GM12878 (cell line): ENCODE measurements at regions not wholly inside any gene's neighbourhood (a gene's known extent, or its start where the extent isn't known, plus 50 kb on each side); places are given as distances from the start of the nearest gene placed in this dataset.

Experiments
- ATAC-seq: fragments of 200-7000 bp; cut with Tn5 transposase; 3 replicates; pipeline ENCODE4 v1.9.1; 2020; ENCODE audit warnings: mild to moderate bottlenecking, moderate library complexity
- BruUV-seq: library from RNA; stranded (reverse); fragments of 400-500 nt; replicated peaks from 2 replicates; lab custom pipeline; 2021; lab: Mats Ljungman, UMichigan
- CTCF ChIA-PET: fragments of 300-600 bp; sonication (Branson Sonifier 250); formaldehyde crosslinking; extraction: SDS; loops from one replicate; lab custom pipeline; 2021; ENCODE audit warnings: inconsistent platforms; lab: Yijun Ruan, JAX
- POLR2A ChIA-PET: fragments of 350-600 bp; formaldehyde crosslinking; extraction: SDS; loops from one replicate; lab custom pipeline; 2021; ENCODE audit warnings: inconsistent platforms; lab: Charles Lee
- RAD21 ChIA-PET: fragments of 300-600 bp; sonication (Branson Sonifier 250); formaldehyde crosslinking; loops from one replicate; lab custom pipeline; 2023; ENCODE audit warnings: antibody characterized with exemption; ENCODE audit not compliant: unreplicated experiment; lab: Charles Lee
- SMC1A ChIA-PET: fragments of 300-600 bp; sonication (Branson Sonifier 250); formaldehyde crosslinking; loops from one replicate; lab custom pipeline; 2023; ENCODE audit not compliant: unreplicated experiment, uncharacterized antibody; lab: Charles Lee
- DNase-seq: peaks from one replicate; pipeline ENCODE4 v3.0.0-alpha.2; 2011; ENCODE audit warnings: low read depth, low spot score
- FAIRE-seq: peaks from 3 replicates; lab custom pipeline; 2011; peaks lifted over from hg19 to GRCh38; lab: Jason Lieb, UNC
- H2AFZ ChIP-seq: 2 replicates; pipeline ENCODE4 v1.6.0; 2011; ENCODE audit warnings: low read depth, low read length, control low read depth; ENCODE audit not compliant: control insufficient read depth
- H3K27ac ChIP-seq: 2 replicates; pipeline ENCODE4 v1.5.1; 2011; ENCODE audit warnings: control low read depth; ENCODE audit not compliant: control insufficient read depth, insufficient read depth
- H3K27me3 ChIP-seq, 2 experiments: replicated peaks in 1 of 2; 2 replicates each; pipeline versions ENCODE4 v1.6.0 to v1.6.1; 2011; ENCODE audit warnings: low read length in 1 of 2; ENCODE audit not compliant: control insufficient read depth in 2 of 2, insufficient read depth in 2 of 2
- H3K36me3 ChIP-seq, 2 experiments: 2 replicates each; pipeline ENCODE4 v1.5.1; 2011; ENCODE audit warnings: low read length in 1 of 2; ENCODE audit not compliant: control insufficient read depth in 2 of 2, insufficient read depth in 2 of 2
- H3K4me1 ChIP-seq: 2 replicates; pipeline ENCODE4 v1.6.1; 2011; ENCODE audit warnings: mild to moderate bottlenecking, low read length, moderate library complexity, mixed read lengths; ENCODE audit not compliant: control insufficient read depth, insufficient read depth
- H3K4me2 ChIP-seq: 2 replicates; pipeline ENCODE4 v1.6.0; 2011; ENCODE audit warnings: control low read depth; ENCODE audit not compliant: control insufficient read depth, insufficient read depth
- H3K4me3 ChIP-seq: fragments of 200-600 bp; sonication (generic); 2 replicates; pipeline ENCODE4 v1.5.1; 2016
- H3K79me2 ChIP-seq: 2 replicates; pipeline ENCODE4 v1.6.0; 2011; ENCODE audit warnings: low read length; ENCODE audit not compliant: control insufficient read depth, insufficient read depth
- H3K9ac ChIP-seq: 2 replicates; pipeline ENCODE4 v1.8.0; 2011; ENCODE audit warnings: low read length, control low read depth, mixed read lengths; ENCODE audit not compliant: control insufficient read depth, insufficient read depth
- H3K9me3 ChIP-seq: replicated peaks from 3 replicates; pipeline ENCODE4 v1.5.1; 2011; ENCODE audit warnings: mild to moderate bottlenecking, low read length; ENCODE audit not compliant: control insufficient read depth, insufficient read depth
- H4K20me1 ChIP-seq: 2 replicates; pipeline ENCODE4 v1.6.0; 2011; ENCODE audit not compliant: control insufficient read depth, insufficient read depth
- BRCA1 ChIP-seq: IDR thresholded peaks from 2 replicates; pipeline ENCODE4 v1.6.1; 2011; ENCODE audit warnings: low read depth, low read length, improper control_type of control experiment
- CREM ChIP-seq: IDR thresholded peaks from 2 replicates; pipeline ENCODE4 v1.6.1; 2014; ENCODE audit warnings: antibody characterized with exemption, low read depth
- FOXM1 ChIP-seq: IDR thresholded peaks from 2 replicates; pipeline ENCODE4 v1.6.1; 2012; ENCODE audit warnings: low read depth, mild to moderate bottlenecking, inconsistent platforms, low read length, moderate library complexity
- HDGF ChIP-seq: fragments of 450-650 bp; IDR thresholded peaks from 2 replicates; pipeline ENCODE4 v1.6.1; 2016; ENCODE audit warnings: antibody characterized with exemption
- JUNB ChIP-seq: IDR thresholded peaks from 2 replicates; pipeline ENCODE4 v1.6.1; 2016; ENCODE audit warnings: antibody characterized with exemption, mild to moderate bottlenecking
- KAT2A ChIP-seq: conservative IDR thresholded peaks from 2 replicates; pipeline ENCODE4 v1.6.1; 2011; ENCODE audit warnings: low read depth, low read length; ENCODE audit not compliant: control insufficient read depth
- MTA3 ChIP-seq: IDR thresholded peaks from 2 replicates; pipeline ENCODE4 v1.6.1; 2012; ENCODE audit warnings: low read length, inconsistent platforms, borderline replicate concordance
- NR2C2 ChIP-seq: IDR thresholded peaks from 2 replicates; pipeline ENCODE4 v1.6.1; 2011; ENCODE audit warnings: borderline replicate concordance, low read depth; ENCODE audit not compliant: control insufficient read depth, insufficient read length
- PAX5 ChIP-seq: IDR thresholded peaks from 2 replicates; pipeline ENCODE4 v1.6.1; 2011; ENCODE audit warnings: low read depth, low read length, borderline replicate concordance
- RCOR1 ChIP-seq: conservative IDR thresholded peaks from 2 replicates; pipeline ENCODE4 v1.6.1; 2012; ENCODE audit warnings: low read depth, low read length, improper control_type of control experiment
- RELA ChIP-seq: fragments of 450-650 bp; IDR thresholded peaks from 2 replicates; pipeline ENCODE4 v1.8.0; 2014; ENCODE audit warnings: borderline replicate concordance; ENCODE audit not compliant: partially characterized antibody
- RUNX3 ChIP-seq: IDR thresholded peaks from 2 replicates; pipeline ENCODE4 v1.6.1; 2012; ENCODE audit warnings: low read length, inconsistent platforms
- STAT1 ChIP-seq: fragments of 450-650 bp; conservative IDR thresholded peaks from 2 replicates; pipeline ENCODE4 v1.6.1; 2014; ENCODE audit warnings: antibody characterized with exemption, mild to moderate bottlenecking
- TARDBP ChIP-seq: IDR thresholded peaks from 2 replicates; pipeline ENCODE4 v1.6.1; 2016; ENCODE audit warnings: borderline replicate concordance
- YBX1 ChIP-seq: fragments of 450-650 bp; IDR thresholded peaks from 2 replicates; pipeline ENCODE4 v1.6.1; 2016; ENCODE audit warnings: antibody characterized with exemption
- WGBS: methylation state at CpG from one replicate; pipeline ENCODE4 v1.1.6; 2016; ENCODE audit warnings: low lambda C conversion rate; ENCODE audit not compliant: insufficient replicate concordance, insufficient coverage; ENCODE audit errors: missing lambda C conversion rate; 5-methylcytosine and 5-hydroxymethylcytosine counted together
- in situ Hi-C: fragments of 300-500 bp; cut with MboI; formaldehyde crosslinking; loops from 9 replicates; pipeline ENCODE4 v1.14.3; 2018; ENCODE audit warnings: mixed read lengths
- intact Hi-C: fragments of 100-400 bp; cut with micrococcal nuclease; formaldehyde crosslinking; loops from one replicate; pipeline ENCODE4 v1.14.2; 2022; ENCODE audit not compliant: unreplicated experiment
- TF ChIP-seq, protein P1 (sequence below): IDR thresholded peaks from 2 replicates; pipeline ENCODE4 v1.6.1; 2012; ENCODE audit warnings: improper control_type of control experiment, low read depth, low read length; ENCODE audit not compliant: insufficient replicate concordance

DNA sequence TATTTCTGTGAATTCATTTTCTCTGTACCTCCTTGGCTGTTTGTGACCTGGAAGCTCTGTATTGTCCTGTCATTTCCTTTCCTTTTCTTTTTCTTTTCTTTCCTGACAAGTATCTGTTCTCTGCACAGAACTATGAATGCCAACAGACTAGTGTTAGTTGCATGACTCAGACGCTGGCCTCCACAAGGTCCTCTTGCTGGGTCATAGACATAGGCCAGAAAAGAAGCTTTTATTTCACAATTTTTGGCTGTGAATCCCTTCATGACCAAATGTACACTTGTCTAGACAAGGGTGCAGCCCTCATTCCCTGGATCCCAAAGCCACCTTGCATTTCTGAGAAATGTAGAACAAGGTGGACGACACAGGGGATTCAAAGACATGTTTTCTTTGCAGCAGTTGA lies 104.1 kb upstream of the MTNR1B start:
- in situ Hi-C loops: no loop called here
- intact Hi-C loops: no loop called here
- ChIA-PET SMC1A (interaction anchor here (1.1 kb wide), 1 partner anchor 16 kb away, joined by 3 read pairs; no protein-coding TSS in a partner anchor), CTCF (no interaction called here), RAD21 (no interaction called here), POLR2A (no interaction called here)
- H3K27me3 ChIP-seq: no peaks in the 10 kb centered on the region; a peak in 1 of 4 replicates
- H3K4me3 ChIP-seq: no peak overlapping the region
- TF ChIP-seq JUNB: no peak
- no peak for TF ChIP-seq KAT2A
- no peak for TF ChIP-seq STAT1
- no peak for TF ChIP-seq RELA
- no peak for TF ChIP-seq BRCA1
- no peak for TF ChIP-seq PAX5
- TF ChIP-seq RCOR1: no peak
- H3K9ac ChIP-seq: no peak overlapping the region
- FAIRE-seq (no peak), ATAC-seq (no peak), DNase-seq (no peak)
- no peak overlapping the region for H3K27ac ChIP-seq
- BruUV-seq: no TSS peak
- H3K36me3 ChIP-seq: no peaks in the 10 kb centered on the region
- H3K79me2 ChIP-seq: no peaks in the 10 kb centered on the region
- WGBS: 0% methylated on average over 2 of the region's 2 CpGs
- no peak overlapping the region for H3K4me2 ChIP-seq
- H4K20me1 ChIP-seq: no peaks in the 10 kb centered on the region
- H3K4me1 ChIP-seq: no peaks in the 10 kb centered on the region
- H3K9me3 ChIP-seq: no peaks in the 10 kb centered on the region
- H2AFZ ChIP-seq: no peak overlapping the region

- RAD21 ChIA-PET: no interaction called here
- no peak overlapping the region for H2AFZ ChIP-seq
- no peak overlapping the region for H3K4me2 ChIP-seq
- CTCF ChIA-PET: no interaction called here
- no peaks in the 10 kb centered on the region; a peak in 1 of 4 replicates for H3K27me3 ChIP-seq
- FAIRE-seq: no peak
- in situ Hi-C loops (no loop called here), intact Hi-C loops (no loop called here)
- no peak for DNase-seq
- no peaks in the 10 kb centered on the region for H3K36me3 ChIP-seq
- H3K79me2 ChIP-seq: no peaks in the 10 kb centered on the region
- H3K4me3 ChIP-seq: no peak overlapping the region
- POLR2A ChIA-PET: no interaction called here
- H3K9me3 ChIP-seq: no peaks in the 10 kb centered on the region
- H3K9ac ChIP-seq: no peak overlapping the region
- no peak for ATAC-seq
- H3K4me1 ChIP-seq: no peaks in the 10 kb centered on the region
- no peaks in the 10 kb centered on the region for H4K20me1 ChIP-seq
- SMC1A ChIA-PET: no interaction called here
- H3K27ac ChIP-seq: no peak overlapping the region
- 67% methylated on average over 37 of the region's 38 CpGs for WGBS
- no TSS peak for BruUV-seq
- TF ChIP-seq, protein P1, sequence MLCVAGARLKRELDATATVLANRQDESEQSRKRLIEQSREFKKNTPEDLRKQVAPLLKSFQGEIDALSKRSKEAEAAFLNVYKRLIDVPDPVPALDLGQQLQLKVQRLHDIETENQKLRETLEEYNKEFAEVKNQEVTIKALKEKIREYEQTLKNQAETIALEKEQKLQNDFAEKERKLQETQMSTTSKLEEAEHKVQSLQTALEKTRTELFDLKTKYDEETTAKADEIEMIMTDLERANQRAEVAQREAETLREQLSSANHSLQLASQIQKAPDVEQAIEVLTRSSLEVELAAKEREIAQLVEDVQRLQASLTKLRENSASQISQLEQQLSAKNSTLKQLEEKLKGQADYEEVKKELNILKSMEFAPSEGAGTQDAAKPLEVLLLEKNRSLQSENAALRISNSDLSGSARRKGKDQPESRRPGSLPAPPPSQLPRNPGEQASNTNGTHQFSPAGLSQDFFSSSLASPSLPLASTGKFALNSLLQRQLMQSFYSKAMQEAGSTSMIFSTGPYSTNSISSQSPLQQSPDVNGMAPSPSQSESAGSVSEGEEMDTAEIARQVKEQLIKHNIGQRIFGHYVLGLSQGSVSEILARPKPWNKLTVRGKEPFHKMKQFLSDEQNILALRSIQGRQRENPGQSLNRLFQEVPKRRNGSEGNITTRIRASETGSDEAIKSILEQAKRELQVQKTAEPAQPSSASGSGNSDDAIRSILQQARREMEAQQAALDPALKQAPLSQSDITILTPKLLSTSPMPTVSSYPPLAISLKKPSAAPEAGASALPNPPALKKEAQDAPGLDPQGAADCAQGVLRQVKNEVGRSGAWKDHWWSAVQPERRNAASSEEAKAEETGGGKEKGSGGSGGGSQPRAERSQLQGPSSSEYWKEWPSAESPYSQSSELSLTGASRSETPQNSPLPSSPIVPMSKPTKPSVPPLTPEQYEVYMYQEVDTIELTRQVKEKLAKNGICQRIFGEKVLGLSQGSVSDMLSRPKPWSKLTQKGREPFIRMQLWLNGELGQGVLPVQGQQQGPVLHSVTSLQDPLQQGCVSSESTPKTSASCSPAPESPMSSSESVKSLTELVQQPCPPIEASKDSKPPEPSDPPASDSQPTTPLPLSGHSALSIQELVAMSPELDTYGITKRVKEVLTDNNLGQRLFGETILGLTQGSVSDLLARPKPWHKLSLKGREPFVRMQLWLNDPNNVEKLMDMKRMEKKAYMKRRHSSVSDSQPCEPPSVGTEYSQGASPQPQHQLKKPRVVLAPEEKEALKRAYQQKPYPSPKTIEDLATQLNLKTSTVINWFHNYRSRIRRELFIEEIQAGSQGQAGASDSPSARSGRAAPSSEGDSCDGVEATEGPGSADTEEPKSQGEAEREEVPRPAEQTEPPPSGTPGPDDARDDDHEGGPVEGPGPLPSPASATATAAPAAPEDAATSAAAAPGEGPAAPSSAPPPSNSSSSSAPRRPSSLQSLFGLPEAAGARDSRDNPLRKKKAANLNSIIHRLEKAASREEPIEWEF: no peak
- TF ChIP-seq RUNX3: no peak
- TF ChIP-seq NR2C2: no peak
- TF ChIP-seq TARDBP: no peak
- no peak for TF ChIP-seq FOXM1
- no peak for TF ChIP-seq YBX1
- no peak for TF ChIP-seq MTA3
- TF ChIP-seq CREM: no peak
- TF ChIP-seq HDGF: no peak
These were observed 102.7 kb upstream of the MTNR1B start for GRCh38 chr11:92866679-92867282.
